Left colon (tissue), 2 donors: ENCODE measurements at regions not wholly inside any gene's neighbourhood (a gene's known extent, or its start where the extent isn't known, plus 50 kb on each side); places are given as distances from the start of the nearest gene placed in this dataset.

Experiments used
- ATAC-seq: fragments of 200-7000 bp; cut with Tn5 transposase; one replicate; pipeline ENCODE4 v1.9.1; 2020; ENCODE audit warnings: mild to moderate bottlenecking, moderate library complexity
- DNase-seq, 2 donors: peaks; one replicate each; pipeline ENCODE4 v3.0.0-alpha.2; 2020
- intact Hi-C, 2 donors: fragments of 100-400 bp; cut with DNase I in 1 of 2; cut with micrococcal nuclease in 1 of 2; formaldehyde crosslinking; loops; one replicate each; pipeline versions ENCODE4 v1.11.2 to v1.14.0; 2022; cut with DNase I, micrococcal nuclease
- donor health status: DM: no; HTN: no; CAD: no.
- donor health status: DM: yes; HTN: yes; CAD: no.

DNA sequence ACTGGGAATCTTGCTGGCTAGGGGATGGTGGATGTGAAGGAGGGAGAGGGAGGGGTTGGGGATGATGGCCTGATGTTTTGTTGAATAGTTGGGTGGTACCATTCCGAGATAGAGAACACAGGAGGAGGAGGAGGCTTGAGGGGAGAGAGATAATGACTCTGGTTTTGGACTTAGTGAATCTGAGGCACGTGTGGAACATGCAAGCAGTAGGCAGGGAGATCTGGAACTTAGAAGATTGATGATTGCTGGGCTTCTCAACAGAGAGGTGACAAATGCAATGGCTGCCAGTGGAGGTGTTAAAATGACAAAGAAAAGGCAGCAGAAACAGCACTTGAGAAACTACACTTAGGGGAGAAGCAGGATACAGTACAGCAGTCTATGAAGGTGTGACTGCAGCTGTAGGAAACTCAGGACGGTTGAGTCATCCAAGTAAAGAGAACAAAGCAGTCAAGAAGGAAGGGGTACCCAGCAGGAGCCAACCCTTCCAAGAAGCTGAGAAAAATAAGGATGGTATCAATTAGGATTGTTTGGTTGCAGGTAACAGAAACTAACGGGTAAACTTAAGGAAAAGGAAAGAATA is 186.8 kb upstream of the FOXN2 start:
- DNase-seq = no peak
- intact Hi-C loops = no loop called here
- ATAC-seq = no peak

DNA sequence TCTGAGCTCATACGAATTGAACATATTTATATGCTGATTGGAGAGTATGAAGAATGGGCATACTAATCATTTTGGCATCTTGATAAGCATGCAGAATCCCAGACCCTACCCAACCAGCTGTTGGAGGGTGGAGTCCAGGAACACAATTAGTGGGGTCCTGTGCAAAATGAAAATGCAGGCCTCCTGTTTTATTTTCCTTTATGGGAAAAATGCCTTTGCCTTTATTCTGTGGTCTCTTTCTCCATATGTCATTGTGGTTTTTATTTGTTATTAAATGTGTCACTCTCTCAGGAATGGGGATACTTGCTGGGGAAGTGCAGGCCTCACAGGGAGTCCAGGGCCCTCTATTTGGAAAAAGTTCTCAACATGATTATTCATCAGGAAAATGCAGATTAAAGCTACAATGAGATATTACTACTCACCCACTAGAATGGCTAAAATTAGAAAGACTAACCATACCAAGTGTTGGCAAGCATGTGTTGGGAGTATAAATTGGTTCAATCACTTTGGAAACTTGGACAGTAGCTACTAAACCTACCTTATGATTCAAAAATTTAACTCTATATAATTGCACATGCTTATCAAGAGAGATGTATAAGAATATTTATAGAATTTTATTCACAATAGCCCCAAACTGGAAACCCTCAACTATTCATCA is 185.1 kb upstream of the FOXN2 start:
- DNase-seq = no peak
- intact Hi-C loops = no loop called here
- ATAC-seq = no peak

DNA sequence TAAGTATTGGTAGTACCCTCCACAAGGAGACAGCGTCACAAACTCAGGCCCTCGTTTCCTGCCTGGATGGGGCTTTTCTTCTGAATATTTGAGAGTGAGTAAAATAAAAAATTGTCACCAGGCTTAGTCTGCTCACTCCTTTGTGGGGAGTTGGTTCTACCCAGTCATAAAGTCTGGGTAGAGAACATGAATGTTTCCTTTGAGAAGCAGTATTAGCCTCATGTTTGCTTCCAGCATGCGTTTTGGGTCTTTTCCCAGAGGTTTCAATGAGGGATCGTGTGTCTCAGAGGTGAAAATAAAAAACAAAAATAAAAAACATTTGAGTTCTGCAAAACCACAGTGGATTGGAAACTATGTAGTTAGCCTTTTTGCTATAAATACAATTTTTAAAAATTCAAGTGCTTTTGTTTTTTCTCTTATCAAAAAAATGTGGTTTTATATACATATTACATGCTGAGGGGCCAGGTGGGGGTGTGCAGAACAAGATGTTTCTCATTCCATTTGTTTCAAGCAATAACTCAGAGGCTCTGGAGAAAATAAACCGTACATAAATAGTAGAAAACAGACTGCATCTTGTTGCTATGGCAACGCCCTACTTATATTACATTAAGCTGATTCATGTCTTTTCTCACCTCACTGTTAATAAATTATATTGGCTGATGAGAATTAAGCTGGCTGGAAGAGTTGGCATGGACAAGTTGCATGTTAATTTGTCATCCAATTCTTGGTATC is 182.8 kb upstream of the FOXN2 start:
- ATAC-seq = no peak
- DNase-seq = no peak

DNA sequence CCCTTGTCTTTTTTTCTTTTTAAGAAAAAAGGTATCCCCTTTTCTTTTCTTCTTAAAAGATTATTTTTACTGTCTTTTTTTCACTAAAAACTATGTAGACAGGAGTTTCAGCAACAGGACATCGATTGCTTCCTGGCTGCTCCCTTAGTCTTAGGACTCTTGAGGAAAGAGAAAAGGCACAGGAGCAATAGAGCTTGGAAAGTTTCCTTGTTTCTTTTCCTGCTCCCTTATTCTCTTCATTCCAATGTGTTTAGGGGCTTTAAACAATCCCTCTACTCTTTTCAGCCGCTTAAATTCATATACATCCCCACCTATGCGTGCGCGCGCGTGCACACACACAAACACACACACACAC is 182.2 kb upstream of the FOXN2 start:
- intact Hi-C loops = no loop called here
- DNase-seq = no peak
- ATAC-seq = no peak

More for the DNA sequence above, 182.8 kb upstream of the FOXN2 start:
- intact Hi-C loops = no loop called here

DNA sequence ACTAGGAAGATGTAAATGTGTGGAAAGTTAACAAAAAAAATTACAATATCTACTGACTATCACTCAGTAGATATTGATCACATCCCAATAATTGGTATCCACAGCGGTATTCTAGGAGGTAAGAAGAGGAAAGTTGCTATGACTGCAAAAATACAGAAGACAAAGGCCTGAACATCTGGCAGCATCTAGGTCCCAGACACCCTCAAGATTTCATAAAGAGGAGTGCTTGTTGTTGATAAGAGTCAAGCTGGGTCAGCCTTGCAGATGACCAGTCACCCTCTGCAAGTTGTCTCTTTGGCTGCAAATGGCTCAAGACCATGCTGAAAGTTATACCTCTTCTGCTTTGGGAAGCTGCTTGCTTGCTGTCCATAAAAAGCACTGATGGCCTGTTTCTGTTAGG is 179.8 kb upstream of the FOXN2 start:
- DNase-seq = no peak
- intact Hi-C loops = no loop called here
- ATAC-seq = no peak

DNA sequence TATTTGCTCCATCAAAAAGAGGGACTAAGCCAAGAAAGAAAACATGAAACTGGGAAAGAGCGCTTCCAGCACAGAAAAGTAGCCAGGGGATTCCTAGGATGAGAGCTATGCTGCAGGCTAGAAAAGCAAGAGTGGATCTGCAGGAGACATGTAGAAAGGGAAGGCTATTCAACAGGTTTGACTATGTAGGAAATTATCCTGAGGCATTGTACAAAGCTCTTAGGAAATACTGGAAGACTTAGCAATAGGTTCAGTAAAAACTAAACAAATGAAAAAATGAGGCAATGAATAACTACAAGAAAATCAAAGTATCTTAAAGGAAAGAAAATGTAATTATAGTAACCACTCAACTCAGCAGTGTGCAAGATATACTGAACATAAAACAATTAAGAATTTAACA is 178.7 kb upstream of the FOXN2 start:
- DNase-seq = no peak
- intact Hi-C loops = no loop called here
- no peak for ATAC-seq

DNA sequence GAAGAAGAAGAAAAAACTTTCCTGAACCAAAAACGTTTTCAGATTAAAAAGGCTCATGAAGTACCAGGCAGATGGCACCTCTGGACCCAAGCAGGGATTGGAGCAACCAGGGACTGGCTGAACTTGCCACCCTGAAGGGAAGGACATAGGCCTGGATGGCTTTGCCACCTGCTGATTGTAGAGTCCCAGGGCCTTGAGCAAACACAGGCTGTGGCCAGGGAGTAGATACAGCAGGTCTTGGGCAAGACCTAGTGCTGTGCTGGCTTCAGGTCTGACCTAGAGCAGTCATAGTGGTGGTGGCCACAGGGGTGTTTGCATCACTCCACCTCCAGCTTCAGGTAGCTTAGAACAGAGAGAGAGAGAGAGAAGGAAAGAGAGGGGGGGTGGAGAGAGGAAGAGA is 176.7 kb upstream of the FOXN2 start:
- DNase-seq = no peak
- ATAC-seq = no peak
- intact Hi-C loops = no loop called here

DNA sequence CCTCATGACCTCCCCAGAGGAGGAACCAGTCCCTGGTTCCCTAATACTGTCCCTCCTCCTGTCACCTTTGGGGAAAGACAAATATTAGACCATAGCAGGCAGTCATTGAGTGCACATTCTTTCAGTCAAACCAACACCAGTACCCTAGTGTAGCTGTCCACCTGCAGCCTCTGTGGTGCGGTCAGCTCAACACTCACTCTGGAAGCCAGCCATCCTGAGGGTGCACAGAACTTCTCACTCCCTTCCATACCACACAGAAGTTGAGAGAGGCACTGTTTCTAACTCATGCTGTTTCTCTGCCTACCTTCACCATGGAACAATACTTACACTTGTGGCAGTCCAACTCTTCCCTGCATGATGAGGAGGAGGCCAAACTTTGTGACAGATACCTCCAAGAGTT is 175.6 kb upstream of the FOXN2 start:
- ATAC-seq (no peak), DNase-seq (no peak)
- intact Hi-C loops = no loop called here

DNA sequence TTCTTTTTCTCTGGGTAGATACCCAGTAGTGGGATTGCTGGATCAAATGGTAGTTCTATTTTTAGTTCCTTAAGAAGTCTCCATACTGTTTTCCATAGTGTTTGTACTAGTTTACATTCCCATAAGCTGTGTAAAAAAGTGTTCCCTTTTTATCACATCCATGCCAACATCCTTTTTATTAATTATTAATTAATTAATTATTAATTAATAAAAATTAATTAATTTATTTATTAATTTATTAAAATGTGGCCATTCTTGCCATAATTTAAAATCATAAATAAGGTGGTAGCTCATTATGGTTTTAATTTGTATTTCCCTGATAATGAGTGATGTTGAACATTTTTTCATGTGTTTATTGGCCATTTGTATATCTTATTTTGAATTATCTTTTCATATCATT is 173.9 kb upstream of the FOXN2 start:
- intact Hi-C loops = no loop called here

DNA sequence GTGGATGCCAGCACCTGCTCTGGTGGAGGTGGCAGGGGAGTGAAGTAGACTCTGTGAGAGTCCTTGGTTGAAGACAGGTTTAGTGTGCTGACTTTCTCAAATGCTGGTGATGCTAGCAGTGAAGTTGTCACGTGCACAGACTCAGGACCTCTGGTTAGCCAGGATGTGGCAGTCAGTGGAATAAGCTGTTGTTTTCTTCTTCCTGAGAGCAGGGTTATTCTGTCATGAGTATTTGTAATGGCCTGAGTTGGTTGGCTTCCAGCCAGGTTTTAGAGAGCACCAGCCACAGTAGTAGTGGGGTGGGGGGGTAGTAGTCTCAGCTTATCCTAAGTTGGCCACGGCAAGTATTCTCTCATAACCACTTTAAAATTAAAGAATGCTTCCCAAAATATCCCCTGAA is 169.7 kb upstream of the FOXN2 start:
- DNase-seq (no peak), ATAC-seq (no peak)
- intact Hi-C loops = loop anchor here in 1 of 2 donors (5.0 kb wide), 1 partner anchor 43 kb away; no protein-coding TSS in a partner anchor

More for the DNA sequence above, 173.9 kb upstream of the FOXN2 start:
- ATAC-seq = no peak
- no peak for DNase-seq

DNA sequence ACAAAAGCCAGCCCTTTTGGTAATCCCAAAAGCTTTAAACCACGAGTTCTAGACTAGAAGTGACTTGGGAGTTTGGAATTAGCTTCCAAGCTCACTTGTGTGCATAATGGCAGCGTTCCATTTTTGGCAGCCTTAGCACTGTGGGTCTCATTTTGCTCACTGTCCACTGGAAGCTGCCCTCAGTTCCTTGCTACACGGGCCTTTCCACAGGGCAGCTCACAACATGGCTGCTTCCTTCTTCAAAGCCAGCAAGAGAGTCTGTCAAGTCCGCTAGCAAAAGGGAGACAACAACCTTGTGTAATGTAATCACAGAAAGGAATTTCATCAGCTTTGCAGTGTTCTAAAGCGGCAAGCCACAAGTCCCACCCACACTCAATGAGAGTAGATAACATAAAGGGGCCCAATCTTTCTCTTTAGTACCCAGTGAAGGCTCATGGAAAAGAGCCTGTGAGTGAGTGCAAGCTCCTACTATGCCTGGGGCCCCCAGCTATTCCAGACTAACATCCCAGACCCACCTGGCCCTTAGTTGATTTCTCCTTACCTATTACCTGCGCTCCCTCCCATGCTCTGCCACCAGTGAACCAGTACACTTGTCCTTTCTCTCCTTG is 168.5 kb upstream of the FOXN2 start:
- DNase-seq = no peak
- no peak for ATAC-seq
- intact Hi-C loops = loop anchor here in 1 of 2 donors (5.0 kb wide), 1 partner anchor 41 kb away; no protein-coding TSS in a partner anchor

DNA sequence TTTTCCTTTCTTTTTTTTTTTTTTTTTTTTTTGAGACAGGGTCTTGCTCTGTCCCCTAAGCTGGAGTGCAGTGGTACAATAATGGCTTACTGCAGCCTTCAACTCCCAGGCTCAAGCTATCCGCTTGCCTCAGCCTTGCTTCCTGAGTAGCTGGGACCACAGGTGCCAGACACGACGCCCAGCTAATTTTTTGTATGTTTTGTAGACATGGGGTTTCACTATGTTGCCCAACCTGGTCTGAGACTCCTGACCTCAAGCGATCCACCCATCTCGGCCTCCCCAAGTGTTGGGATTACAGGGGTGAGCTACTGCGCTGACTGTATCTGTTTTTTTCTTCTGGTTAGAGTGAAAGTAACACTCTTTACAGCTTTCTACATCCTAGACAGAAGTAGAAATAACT is 167.9 kb upstream of the FOXN2 start:
- no peak for DNase-seq

DNA sequence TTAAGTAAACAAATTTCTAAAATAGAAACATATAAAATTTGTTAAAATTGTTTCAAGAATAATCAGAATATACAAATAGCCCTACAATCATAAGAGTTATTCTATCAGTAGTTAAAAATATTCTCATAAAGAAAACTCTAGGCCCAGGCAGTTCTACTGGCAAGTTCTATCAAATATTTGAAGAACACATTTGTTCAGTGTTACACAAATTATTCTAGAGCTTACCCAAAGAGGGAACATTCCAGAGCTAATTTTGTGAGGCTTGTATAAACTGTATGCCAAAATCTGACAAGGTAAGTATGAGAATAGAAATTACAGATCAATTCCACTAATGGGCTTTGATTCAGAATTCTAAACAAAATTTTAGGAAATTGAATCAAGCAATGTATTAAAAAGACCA is 166.8 kb upstream of the FOXN2 start:
- no peak for ATAC-seq
- intact Hi-C loops = loop anchor here in 1 of 2 donors (5.0 kb wide), 1 partner anchor 40 kb away; no protein-coding TSS in a partner anchor
- no peak for DNase-seq

More for the DNA sequence above, 167.9 kb upstream of the FOXN2 start:
- no peak for ATAC-seq
- intact Hi-C loops = loop anchor here in 1 of 2 donors (5.0 kb wide), 1 partner anchor 41 kb away; no protein-coding TSS in a partner anchor

DNA sequence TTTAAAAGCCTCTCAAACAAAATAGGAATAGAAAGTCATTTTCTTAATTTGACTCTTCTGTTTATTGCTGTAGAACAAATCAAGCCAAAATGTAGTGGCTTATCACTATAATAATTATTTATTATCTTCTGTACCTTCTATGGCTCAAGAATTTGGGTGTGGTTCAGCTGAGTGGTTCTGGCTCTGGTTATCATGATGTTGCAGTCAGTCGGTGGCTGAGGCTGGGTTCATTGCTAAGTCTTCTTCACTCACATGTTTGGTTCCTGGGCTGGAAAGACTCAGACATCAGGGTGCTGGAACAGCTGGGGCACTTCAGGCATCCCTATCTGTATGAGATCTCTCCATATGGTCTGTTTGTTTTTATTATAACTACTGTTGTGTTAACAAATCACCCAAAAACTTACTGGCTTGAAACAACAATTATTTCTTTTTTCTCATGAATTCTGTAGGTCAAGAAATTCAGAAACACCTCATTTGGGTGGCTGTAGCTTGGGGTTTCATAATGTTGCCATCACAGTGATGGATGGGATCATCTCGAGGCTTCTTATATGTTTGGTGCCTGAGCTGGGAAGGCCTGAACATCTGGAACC is 165.5 kb upstream of the FOXN2 start:
- ATAC-seq (no peak), DNase-seq (no peak)
- intact Hi-C loops = loop anchor here in 1 of 2 donors (5.0 kb wide), 1 partner anchor 38 kb away; no protein-coding TSS in a partner anchor

DNA sequence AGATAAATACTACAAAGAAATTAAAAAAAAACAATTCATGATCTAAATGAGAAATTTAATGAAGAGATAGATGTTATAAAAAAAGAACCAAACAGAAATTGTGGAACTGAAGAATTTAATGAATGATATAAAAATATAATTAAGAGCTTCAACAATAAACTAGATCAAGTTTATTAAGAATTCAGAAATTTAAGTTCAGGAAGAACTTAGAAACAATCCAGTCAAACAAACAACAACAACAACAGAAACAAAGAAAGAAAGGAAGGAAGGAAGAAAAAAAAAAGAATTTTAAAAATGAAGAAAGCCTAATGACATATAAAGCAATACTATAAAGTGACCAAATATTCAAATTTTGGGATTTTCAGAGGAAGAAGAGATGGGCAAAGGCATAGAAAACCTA is 157.3 kb upstream of the FOXN2 start:
- intact Hi-C loops = no loop called here
- DNase-seq = no peak
- no peak for ATAC-seq

DNA sequence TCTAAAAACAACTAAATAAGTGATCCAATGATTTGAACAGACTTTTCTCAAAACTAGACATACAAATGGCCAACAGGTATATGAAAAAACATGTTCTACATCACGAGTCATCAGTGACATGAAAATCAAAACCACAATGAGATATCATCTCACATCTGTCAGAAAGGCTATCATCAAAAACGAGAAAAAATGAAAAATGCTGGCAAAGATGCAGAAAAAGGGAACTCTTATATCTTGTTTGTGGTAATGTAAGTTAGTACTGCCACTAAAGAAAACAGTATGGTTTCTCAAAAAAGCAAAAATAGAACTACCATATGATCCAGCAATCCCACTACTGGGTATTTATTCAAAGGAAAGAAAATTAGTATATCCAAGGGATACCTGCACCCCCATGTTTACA is 152.9 kb upstream of the FOXN2 start:
- intact Hi-C loops = no loop called here
- no peak for DNase-seq
- ATAC-seq = no peak

DNA sequence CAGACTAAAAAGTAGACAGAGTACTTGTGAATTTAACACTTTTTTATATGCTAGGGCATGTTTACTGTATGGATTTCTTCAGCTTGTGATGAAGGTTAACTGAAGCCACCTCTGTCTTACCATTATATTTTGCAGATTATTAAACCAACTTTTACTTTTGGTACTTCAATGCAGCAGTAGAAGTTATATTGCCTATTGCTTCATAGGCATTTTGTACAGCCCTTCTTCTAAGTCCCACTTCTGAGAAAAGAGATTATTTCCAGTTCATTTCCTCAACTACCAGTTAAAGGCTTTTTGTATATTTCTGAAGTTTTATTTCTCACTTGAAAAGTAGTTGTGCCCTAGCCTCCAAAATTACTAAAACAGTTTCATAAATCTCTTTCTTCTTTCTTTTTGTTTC is 151.7 kb upstream of the FOXN2 start:
- DNase-seq = no peak
- ATAC-seq = no peak
- intact Hi-C loops = no loop called here

DNA sequence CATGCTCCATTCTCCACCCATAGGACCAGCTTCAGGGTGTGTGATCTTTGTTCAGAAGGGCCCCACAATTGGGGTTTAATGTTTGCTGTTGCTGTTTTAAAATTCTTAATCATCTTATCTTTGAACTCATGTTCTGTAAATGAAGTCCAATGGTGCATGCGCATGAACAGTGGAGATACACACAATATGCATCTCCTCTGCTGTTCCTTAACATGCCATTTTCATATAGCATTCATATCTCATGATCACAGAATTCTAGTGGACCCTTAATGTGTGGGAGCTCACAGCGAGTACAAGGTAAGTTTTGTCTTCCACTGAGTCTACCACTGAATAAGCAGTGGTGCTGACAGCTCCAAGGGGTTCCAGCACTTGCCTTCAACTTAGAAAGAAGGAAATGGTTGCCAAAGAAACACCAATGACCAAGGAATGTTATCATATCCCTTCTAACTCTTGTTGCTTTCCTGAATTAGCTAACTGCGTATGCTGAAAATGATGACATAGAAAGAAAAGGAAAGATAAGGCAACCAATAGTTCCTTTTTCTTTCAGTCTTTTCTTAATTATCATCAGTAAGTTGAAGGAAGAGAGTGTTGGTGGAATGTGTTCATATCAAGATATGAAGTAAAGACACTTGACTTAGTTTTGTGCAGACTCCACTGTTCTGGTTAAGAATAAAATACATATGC is 149.3 kb upstream of the FOXN2 start:
- intact Hi-C loops = no loop called here
- DNase-seq = no peak
- no peak for ATAC-seq

DNA sequence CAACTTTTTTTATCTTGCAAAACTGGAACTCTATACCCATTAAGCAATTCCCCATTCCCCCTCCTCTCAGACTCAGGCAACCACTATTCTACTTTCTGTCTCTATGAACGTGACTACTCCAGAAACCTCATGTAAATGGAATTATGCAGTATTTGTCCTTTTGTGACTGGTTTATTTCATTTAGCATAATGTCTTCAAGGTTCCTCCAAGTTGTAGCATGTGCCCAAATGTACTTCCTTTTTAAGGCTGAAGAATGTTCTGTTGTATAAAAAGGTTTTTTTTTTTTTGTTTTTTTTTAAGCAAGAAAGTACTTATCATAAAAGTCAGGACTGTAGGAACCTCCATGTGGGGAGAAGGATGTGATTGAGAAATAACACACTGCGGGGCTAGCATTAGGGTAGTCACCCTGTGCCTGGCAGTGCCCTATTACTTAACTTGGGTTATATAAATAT is 145.3 kb upstream of the FOXN2 start:
- no peak for ATAC-seq

More for the DNA sequence above, 145.3 kb upstream of the FOXN2 start:
- no peak for DNase-seq
- intact Hi-C loops = no loop called here
